Posterior vena cava (tissue), 2 donors: ENCODE measurements at regions not wholly inside any gene's neighbourhood (a gene's known extent, or its start where the extent isn't known, plus 50 kb on each side); places are given as distances from the start of the nearest gene placed in this dataset.
"Not testable (repeated sequence)": the region's sequence is repeated elsewhere in the genome, so short reads cannot be mapped to it uniquely, and the experiment has no call there.

Experiments
- DNase-seq: peaks from one replicate; pipeline ENCODE4 v3.0.0-alpha.2; 2020; ENCODE audit warnings: low spot score
- intact Hi-C, 2 donors: fragments of 100-400 bp; cut with DNase I; formaldehyde crosslinking; loops; one replicate each; pipeline versions ENCODE4 v1.14.1 to v1.14.2; 2022 to 2023
- donor health status: DM: yes; HTN: yes; CAD: no.
- donor health status: DM: yes; HTN: yes; CAD: no.

DNA sequence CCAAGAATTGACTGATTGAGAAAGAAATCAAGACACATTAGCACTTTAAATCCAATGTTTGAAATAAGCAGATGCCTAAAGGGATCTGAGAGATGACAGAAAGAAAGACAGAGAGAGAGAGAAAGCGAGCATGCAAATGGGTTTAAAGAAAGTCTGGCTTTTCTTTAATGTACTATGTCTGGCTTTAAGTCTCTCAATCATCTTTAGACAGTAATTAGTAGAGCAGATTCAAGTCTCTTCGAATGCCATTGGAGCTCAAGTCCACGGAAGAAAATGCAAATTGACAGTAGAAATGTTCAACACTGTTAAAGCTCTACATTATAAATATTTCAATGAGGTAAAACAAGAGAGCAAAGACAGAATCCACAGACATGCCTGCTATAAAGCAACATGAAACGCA is 1480.2 kb upstream of the CDH8 start:
- intact Hi-C loops, result no loop called here
- no peak for DNase-seq

DNA sequence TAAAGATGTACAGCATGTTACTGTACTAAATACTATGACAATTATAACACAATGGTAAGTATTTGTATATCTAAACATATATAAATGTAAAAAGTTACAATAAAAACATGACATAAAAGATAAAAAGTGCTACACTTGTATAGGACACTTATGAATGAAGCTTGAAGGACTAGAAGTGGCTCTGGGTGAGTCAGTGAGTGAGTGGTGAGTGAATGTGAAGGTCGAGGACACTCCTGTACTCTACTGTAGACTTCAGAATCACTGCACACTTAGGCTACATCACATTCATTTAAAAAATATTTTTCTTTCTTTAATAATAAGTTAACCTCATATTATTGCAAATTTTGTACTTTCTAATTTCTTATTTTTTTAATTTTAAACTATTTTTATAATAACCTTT is 1476.7 kb upstream of the CDH8 start:
- intact Hi-C loops, result no loop called here
- no peak for DNase-seq

DNA sequence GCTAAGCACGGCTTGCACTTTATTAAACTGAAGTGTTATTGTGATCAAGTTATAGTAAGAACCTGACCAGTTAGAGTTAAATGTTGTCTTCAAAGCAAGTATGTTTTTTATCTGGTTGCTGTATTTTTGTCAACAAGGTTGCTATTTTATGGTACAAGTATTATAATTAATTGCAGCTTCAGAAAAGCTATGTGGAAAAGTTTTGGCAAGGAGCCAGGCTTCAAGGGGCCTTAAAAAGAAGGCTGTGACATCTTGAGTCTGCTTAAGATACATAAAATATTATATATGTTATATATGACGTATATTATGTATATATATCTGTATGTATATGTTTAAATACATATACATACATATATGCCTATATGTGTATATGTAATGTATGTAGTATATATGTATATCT is 1461.2 kb upstream of the CDH8 start:
- no peak for DNase-seq
- intact Hi-C loops, result no loop called here

DNA sequence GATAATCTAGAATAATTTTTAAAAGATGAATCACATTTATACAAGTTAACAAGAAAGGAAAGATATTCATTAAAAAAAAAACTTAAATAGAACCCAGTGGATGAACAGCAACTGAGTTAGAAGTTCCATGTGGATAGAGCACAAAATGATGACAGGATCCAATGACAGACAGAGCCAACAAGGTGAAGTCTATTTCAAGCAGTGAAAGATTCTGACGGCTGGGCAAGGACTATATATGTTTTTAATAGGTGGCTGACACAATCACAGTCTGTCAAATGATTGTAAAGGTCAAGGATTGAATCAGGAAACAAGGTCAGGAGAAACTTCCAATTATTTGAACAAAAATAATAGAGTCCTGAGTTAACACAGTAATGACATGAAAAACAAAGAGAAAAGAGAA is 1460.0 kb upstream of the CDH8 start:
- DNase-seq, result no peak
- intact Hi-C loops, result no loop called here

DNA sequence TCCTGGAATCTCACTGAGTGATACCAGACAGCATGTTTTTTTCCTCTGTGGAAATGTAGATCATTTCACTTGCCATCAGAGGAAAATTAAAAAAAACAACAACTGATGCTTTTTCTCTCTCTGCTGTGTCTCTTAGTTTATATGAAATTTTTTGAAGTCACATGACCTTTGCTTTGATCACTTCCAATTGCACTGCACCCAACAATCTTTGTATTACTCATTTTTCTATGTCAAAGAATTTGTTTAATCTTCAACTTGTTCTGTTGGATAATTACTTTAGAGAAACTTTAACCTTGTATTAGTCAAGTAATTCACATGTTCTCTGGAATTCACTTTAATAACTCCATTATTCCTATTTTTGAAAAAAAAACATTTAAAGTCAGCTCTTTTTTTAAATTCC is 1452.7 kb upstream of the CDH8 start:
- DNase-seq, result no peak
- intact Hi-C loops, result no loop called here

DNA sequence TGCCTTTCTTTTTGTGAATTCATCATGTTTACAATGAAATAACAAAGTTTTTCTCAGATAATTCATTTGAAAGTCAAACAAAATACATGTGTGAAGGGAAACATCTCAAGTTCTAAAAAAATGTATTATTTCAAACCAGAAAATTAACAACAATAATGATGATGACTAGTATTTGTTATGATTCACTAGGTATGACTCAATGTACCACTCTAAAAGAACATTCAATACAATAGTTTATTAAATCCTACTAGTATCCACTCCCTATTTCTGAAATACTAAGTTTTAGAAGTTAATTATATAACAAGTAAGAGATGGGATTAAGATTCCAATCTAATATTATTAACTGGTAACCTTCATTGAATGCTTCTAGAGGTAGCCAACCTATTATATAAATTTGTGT is 1444.8 kb upstream of the CDH8 start:
- DNase-seq, result no peak
- intact Hi-C loops, result no loop called here

DNA sequence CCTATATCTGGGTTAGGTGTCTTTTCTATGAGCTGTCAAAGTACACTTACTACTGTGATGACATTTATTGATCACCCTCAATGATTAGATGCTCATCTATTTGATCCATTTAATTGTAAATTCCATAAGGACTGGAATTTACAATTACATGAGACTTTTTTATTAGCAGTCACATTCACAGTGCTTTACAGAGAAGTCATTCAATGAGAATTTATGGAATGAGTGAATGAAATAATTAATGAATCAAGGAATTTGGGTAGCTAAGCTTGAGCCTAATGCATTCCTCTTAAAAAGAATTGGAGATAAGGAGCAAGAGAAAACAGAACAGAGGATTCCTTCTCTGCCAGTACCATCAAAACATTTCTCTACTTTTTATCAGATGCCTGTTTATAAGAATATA is 1437.5 kb upstream of the CDH8 start:
- intact Hi-C loops, result no loop called here
- DNase-seq, result no peak

DNA sequence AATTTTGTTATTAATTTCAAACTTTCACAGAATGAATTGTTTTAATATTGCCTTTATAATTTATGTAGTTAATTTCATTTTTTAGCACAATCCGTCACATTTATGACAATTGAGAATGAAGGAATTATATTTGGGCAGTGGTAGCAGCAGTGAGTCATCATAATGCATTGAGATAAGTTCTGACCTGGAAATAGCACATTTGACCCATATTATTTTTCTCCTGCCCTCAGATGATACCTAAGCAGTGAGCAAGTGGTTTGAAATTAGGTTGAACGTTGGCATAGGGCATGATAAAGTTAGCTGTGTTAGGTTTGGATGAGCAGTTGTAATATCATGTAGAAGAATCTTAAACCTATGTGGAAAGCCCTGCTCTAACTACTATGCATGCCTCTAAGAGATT is 1431.3 kb upstream of the CDH8 start:
- DNase-seq, result no peak
- intact Hi-C loops, result no loop called here

DNA sequence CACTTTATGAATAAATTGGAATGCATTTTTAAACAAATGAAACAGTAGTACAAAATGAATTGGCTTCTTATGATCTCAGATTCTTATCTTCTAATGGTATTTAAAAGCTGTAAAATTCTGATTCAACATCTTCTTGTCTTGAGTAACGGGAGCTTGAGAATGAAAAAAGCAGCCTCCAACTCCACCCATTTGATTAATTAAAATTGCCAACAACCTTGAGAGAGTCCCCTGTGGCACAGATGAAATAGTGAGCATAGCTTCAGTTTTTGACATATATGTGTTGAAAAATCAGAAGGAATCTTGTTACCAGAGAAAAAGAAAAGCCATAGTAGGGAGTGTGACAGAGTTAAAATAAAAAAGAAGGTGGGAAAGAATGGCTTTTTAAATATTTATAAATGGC is 1426.1 kb upstream of the CDH8 start:
- intact Hi-C loops, result no loop called here

DNA sequence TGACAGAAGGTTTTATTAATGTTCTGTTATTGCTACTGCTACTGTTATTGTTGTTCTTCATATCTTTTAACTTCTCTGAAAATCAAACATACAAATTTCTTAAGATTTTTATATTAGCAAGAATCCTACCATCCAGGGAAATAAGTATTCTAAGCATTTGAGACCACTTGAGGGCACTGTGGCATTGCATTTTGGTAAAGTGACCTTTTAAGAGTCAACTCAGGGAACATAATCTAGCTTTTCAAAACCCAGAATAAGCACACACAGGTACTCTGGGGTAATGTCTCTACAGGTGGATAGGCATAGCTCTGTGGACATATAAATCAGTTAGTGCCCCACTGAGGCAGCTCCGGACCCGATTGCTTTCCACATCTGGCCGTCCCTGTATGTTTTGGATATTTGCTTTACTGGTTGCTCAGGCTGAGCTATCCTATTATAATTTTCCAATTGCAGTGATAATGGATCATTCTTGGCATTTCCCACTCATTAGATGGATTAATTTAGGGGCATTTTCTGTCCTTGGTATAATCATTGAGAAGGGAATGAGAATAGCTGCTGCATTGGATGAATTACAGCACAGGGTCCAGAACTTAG is 1425.1 kb upstream of the CDH8 start:
- intact Hi-C loops, result no loop called here
- no peak for DNase-seq

More for the DNA sequence above, 1426.1 kb upstream of the CDH8 start:
- DNase-seq, result no peak

DNA sequence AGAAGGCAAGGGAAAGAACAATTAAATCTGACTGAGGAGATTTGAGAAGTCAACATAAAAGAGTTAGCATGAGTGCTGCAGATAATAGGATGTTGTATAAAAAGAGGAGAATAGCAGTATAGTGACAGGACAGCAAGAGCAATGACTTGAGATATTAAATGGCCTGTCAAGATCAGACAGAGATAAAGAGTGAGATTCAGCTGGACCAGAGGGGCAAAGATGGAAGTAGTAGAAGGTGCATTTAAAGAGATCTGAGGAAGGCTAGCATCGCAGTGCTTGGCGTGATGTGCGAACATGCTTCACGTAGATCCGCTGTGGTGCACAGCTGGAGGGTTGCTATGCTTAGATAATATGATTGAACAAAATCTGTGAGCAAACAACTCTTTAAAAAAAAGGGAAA is 1422.6 kb upstream of the CDH8 start:
- intact Hi-C loops, result no loop called here
- DNase-seq, result no peak

DNA sequence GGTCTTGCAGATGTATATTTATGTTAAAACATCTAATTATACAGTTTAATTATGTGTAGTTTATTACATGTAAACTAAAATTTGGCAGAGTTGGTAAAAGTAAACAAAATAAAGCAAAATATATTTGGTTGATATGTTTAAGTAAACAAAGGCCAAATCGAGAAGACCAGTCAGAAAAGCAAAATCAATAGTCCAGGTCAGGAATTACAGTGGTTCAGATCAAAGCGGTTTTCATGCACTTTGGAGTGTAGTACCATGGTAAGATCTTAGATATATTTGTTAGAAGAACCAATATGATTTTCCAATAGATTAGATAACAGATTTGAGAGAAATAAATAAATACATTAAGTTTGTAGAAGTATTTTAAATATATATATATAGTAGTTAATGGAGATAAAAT is 1421.6 kb upstream of the CDH8 start:
- no peak for DNase-seq
- intact Hi-C loops, result no loop called here

DNA sequence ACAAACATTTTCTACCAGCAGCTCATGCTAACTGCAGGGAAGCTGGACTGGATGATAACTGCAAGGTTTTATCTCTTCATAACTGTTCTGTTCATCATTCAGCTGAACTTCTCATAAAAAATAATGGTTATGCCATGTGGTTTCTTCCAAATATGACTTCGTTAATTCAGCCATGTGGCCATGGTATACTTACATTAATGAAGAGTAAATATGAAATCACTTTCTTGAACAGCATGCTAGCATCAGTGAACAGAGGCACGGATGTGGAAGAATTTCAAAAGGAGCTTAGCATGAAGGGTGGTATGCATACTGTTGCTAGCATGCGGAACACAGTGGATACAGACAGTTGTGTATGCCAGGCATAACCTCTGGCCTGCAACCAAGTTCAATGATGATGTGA is 1417.0 kb upstream of the CDH8 start:
- intact Hi-C loops, result no loop called here
- no peak for DNase-seq

DNA sequence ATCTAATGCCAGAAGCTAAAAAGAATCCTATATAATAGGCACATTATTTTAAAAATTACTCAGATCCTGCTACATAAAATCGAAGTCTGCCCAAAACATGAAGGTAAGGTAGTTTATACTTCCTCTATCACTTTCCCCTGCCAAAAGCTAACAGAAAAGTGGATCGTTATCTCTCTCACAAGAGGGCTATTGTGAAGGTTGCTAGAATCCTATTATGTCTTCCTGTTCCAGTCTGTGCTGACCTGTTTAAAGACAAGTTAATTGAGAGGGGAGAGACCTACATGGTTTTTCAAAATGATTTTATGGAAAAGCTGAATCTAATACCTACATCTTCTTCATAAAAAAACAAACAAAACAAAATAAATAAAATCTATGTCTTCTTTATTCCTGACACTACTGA is 1410.9 kb upstream of the CDH8 start:
- intact Hi-C loops, result no loop called here
- DNase-seq, result no peak

DNA sequence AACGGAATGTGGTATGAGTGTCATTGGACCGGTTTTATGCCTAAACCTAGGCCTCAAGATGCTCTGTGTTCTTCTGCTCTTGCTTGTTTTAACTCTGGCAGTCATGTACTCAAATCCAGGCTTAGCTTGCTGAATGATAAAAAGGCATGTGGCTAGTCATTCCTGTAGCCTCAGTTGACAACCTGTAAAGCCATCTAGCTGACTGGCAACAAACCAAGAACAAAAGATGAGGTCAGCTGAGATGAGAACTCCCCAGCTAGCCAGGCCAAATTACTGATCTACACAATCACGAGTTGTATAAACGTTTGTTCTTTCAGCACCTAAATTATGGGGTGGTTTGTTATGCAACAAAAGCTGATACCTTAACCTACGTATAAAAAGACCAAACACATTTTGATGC is 1406.0 kb upstream of the CDH8 start:
- no peak for DNase-seq

DNA sequence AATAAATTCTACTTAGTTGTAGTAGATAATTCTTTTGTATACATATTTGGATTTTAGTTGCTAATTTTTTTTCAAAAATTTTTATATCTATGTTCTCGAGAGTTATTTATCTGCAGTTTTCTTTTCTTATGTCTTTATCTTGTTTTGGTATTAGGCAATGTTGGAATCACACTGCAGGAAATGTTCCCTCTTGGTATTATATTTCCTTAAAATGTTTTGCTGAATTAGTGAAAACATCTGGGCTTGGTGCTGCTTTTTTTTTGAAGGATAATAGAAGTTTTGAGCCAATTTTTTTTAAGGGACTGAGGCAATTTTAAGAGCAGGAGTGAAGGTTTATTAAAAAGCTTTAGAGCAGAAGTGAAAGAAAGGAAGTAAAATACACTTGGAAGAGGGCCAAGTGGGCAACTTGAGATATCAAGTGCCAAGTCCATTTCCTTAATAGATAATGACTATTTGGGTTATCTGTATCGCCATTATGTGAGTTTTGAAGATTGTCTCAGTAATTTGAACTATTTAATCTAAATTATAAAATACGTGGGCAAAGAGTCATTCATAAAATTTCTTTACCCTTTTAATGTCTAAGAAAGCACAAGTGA is 1390.1 kb upstream of the CDH8 start:
- DNase-seq, result no peak
- intact Hi-C loops, result no loop called here

More for the DNA sequence above, 1406.0 kb upstream of the CDH8 start:
- intact Hi-C loops, result no loop called here

DNA sequence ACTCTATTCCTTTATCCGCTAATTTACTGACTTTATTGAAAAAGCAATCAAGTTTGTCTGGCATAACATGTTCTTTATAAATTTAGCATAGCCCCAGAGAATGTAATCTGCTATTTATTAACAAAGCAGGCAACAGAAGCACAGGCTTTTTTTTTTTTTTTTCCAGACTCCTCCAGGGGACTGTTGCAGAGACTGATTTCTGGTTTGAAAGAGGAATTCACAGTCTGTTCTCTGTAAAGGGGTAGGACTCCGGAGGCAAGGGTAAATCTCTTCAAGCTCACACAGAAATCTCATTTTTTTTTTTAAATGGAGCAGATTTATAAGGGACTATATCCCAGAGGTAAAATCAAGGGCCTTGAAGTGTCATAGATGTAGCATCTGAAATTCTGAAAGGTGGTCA is 1386.5 kb upstream of the CDH8 start:
- intact Hi-C loops, result no loop called here
- no peak for DNase-seq

DNA sequence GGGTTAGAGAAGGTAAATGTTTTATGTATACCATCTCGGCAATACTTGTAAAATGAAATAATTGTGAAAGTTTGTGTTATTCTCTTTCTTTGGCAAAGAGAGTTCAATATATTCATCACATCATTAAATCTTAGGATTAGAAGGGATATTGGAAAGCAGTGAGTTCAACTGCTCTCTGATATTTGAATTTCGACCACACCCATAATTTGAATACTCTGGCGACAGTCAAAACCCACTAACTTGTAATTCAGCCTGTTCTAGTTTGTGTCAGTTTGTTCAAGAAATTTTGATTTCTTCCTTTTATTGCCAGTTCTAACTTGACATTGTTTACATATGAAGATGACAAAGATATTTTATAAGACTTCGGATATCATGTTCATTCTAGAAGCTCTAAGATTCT is 1380.5 kb upstream of the CDH8 start:
- no peak for DNase-seq
- intact Hi-C loops, result no loop called here

DNA sequence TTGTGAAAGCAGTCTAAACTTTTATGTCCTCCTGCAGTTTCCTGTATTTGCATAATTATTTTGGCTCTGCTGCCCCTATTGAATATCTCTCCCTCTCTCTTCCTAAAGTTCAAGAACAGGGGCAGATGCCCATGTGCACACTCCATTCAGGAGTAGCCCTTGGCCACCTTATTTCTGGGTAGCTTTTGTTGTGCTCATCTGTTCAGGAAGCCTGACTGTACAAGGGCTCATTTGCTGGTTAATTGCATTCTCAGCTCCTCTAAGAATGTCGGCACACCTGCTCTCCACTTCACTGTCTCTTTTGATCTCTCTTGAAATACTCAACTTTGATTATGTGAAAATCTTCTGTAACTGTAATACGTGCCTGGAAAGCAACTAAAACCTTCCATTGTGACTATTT is 1378.8 kb upstream of the CDH8 start:
- intact Hi-C loops, result no loop called here
- DNase-seq, result no peak

DNA sequence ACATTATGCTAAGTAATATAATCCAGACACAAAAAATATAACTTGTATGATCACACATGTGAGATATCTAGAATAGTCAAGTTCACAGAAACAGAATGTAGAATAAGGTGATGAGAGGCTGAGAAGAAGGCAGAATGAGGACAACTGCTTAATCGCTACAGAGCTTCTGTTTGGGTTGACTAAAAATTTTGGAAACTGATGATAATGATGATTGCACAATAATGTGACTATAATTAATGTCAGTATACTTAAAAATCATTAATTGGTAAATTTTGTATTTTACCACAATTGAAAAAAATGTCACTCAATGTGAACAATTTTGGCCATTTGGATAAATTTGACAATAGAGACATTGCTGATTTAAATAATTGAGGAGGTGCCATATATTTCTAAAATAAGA is 1374.4 kb upstream of the CDH8 start:
- intact Hi-C loops, result no loop called here
- DNase-seq, result no peak

DNA sequence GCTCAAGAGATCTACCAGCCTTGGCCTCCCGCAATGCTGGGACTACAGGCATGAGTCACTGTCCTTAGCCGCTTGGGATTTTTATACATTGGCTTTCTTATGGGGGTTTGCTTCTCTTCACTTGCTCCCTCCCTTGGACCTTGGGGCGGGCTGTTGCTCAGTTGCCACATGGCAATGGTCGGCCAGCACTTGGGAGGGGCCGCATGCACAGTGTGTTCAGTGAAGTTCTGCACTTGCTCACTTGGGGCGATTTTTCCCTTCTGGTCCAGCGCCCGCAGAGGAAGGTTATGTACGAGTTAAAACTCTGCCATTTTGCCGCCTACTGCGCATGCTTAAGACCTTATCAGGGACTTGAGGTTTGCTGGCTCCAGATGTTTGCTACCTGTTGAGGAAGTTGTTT is 1367.6 kb upstream of the CDH8 start:
- no peak for DNase-seq
- intact Hi-C loops, result no loop called here

DNA sequence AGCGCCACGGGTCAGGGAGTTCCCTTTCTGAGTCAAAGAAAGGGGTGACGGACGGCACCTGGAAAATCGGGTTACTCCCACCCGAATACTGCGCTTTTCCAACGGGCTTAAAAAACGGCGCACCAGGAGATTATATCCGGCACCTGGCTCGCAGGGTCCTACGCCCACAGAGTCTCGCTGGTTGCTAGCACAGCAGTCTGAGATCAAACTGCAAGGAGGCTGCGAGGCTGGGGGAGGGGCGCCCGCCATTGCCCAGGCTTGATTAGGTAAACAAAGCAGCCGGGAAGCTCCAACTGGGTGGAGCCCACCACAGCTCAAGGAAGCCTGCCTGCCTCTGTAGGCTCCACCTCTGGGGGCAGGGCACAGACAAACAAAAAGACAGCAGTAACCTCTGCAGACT is 1352.0 kb upstream of the CDH8 start:
- intact Hi-C loops, DNase-seq: not testable (repeated sequence)
